ENCODE measurements at regions not wholly inside any gene's neighbourhood (a gene's known extent, or its start where the extent isn't known, plus 50 kb on each side); places are given as distances from the start of the nearest gene placed in this dataset.
"Not testable (repeated sequence)": the region's sequence is repeated elsewhere in the genome, so short reads cannot be mapped to it uniquely, and the experiment has no call there.

DNA sequence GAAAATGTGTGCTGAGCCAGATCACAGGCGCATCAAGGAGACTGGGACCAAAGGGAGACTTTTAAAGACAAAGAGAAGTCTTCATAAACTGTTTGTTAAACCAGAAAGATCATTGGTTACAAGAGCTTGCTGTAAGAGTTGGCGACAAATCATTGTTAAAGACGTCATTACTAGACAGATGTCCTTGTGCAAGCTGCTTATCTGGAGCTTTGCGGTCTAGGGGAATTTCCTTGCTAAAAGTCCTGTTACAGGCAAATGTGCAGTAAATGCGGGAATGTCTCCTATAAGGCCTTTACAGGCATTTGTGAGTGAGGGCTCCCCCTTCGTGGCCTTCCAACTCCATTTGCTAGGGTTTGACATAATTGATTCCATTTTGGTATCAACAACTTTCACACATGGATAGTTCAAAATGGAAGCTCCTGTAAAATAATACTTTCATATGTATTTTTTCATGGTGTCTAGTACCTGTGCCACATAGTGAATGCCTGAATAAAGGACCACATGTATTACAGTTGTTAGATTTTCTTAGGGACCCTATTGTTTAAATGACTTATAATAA, 362.4 kb downstream of the UTRN start:
- DNase-seq (ENCODE audit: low read depth in 2 of 2, low spot score in 1 of 2) = no peak

DNA sequence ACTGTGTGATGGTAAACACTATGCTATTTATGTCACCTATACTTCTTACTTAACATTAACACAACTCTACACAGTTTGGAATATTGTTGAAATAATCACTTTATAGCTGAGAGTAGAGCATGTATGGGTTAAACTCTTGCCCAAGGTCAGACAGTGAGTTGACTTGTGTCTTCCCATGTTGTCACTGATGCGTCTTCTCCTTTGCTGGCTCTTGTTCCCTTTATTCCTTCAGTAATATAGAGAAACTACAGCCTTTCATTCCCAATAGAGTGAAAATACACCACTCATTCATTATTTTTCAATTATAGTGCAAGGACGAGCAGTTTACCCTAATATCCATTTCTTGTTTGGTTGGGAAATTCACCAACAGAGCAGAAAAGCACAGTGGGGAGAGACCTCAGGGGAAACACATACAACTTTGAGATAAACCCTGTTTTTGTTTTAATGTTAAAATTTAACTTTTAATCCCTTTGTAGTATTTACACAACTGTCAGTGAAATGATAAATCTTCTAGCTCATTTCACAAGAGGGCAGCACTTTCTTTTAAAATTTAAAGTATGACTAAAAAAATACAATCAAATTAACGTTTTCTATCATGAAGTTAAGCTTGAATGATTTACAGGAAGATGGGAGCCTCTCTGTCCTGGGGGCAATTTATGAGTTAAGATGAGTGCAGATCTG, 363.0 kb downstream of the UTRN start:
- no peak for DNase-seq (ENCODE audit: low read depth in 2 of 2, low spot score in 1 of 2)

DNA sequence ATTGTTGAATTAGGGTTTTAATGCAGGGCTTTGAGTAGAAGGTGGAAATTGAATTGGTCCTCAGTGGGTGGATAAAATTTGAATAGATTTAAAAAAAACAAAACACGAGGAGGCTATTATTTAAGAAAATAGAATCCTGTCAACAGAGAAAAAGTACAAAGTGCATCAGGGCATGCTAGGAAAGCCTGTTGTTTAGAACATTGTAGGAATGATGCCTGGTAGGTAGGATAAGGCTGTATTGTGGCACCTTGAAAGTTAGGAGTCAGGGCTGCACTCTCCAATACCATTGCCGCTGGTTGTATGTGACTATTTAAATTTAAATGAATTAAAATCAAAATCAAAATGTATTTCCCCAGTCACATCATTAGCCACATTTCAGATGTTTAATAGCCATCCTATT, 363.9 kb downstream of the UTRN start:
- DNase-seq (ENCODE audit: low read depth in 2 of 2, low spot score in 1 of 2) = no peak

DNA sequence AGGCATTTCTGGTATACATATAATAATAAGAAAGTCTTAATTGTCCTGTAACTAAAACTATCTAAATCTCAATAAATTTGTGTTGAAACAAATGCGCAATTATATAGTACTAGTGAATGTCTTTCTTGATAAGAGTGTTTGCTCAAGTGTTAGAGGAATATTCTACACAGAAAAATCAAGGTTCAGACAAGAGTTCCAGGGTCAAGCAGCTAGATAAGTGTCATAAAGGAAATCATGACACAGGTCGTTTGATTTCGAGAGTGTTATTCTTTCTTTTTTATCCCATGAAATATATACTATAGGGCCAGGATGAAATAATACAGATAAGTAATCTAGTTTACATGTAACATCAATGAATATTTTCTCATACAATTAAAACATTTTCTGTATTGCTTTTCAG, 366.1 kb downstream of the UTRN start:
- no peak for DNase-seq (ENCODE audit: low read depth in 2 of 2, low spot score in 1 of 2)

DNA sequence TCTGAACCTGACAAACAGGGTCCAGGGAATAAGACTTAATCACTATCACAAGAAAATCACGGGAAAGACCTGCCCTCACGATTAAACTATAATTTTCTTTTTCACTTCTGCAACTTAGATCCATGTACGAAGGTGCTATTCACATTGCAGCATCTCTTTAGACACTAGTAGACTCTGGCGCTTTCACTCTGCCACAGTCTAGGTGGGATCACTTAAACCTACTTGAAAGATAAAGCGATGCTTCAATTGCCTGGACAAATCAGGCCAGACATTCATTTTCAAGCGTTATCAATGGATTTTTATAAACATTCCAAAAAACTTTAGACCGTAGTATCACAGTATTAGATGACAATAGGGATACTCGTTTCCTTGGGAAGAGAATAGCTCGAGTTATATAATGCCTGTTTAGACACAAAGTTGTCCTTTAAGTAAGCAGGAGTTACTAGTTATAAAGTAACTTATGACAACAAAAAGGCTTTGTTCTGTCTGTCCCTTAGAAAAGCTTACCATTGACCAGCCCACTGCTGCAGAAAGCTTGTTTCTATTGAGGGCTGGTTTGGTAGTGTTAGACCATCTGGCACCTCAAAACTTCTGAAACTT, 367.3 kb downstream of the UTRN start:
- no peak for DNase-seq (ENCODE audit: low read depth in 2 of 2, low spot score in 1 of 2)

DNA sequence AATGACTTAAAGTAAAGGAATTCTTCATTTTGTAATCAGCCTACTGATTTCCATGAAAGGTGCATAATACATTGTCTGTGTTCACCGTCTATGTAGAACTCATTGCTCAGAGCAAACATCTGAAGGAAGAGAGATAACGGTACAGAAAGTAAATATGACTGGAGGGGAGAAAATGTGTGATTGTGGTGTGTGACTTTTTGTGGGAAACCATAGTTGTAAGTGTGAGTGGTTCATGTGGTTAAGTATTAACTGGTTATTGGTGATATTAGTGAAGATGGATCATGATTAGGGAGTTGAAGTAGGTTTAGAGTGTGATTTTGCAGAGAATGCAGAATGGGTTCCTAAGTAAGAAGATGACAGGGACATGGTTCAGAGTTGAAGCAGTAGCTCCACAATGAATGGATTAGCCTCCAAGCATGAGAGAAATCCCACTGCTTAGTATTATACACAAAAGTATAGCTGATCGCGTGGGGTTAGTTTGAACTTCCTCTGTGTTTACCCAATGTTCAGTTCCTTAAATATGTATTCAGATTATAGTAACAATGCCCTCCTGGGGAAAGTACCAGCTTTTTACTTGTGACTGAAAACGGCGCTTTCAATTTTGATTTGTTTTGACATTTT, 368.9 kb downstream of the UTRN start:
- no peak for DNase-seq (ENCODE audit: low read depth in 2 of 2, low spot score in 1 of 2)

DNA sequence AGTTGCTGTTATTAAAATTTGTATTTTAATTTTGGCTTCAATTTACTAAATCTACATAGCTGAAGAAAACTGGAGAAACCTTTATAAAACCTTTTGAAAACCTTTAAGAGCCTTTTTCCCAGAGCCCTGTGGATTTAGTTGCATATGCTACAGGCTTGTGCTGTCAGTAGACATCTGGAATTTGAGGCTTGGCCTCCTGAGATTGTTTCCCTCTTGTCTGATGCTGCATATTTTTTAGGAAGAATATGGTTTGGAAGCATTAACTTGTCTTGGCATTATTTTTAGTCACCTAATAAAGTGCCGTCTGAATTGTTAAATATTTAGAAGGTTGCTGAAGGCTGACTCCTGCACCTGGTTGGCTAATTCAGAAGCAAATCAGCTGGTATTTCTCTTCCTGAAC, 369.4 kb downstream of the UTRN start:
- no peak for DNase-seq (ENCODE audit: low read depth in 2 of 2, low spot score in 1 of 2)

DNA sequence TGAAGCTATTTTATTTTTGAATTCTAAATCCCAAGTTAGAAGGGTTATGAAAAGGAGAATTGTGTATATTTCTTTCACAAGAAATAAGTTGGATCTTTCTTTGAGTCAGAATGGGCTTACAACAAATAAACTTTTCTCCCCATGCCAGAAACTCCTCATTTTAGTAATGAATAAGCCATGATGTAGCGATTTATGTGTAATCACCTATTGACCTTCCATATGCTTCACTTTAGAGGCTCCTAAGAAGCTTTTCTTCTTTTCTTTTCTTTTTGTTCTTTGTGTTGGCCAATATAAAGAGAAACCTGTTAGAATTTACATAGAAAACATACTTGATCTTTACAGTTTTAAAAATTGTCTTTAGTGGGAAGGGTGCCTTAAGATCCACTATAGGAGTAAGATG, 370.2 kb downstream of the UTRN start:
- no peak for DNase-seq (ENCODE audit: low read depth in 2 of 2, low spot score in 1 of 2)

DNA sequence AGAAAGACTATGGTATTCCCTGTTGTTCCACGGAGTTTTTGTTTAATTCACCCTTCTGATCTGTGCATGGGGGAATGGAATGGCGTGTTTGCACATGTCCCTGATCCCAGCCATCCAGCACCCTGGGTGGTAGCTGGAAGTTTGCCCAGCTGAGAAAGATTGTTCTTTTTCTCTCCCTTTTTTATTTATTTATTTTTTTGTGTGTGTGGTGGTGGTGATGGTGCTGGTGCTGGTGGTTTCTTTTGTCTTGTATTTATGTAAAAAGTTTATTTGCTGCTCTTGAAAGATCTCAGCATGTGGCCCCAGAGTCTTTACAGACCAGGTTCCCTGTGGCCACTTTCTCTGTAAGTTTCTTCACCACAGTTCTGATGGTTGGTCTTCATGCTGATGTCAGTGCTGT, 372.6 kb downstream of the UTRN start:
- DNase-seq (ENCODE audit: low read depth in 2 of 2, low spot score in 1 of 2) = no peak

DNA sequence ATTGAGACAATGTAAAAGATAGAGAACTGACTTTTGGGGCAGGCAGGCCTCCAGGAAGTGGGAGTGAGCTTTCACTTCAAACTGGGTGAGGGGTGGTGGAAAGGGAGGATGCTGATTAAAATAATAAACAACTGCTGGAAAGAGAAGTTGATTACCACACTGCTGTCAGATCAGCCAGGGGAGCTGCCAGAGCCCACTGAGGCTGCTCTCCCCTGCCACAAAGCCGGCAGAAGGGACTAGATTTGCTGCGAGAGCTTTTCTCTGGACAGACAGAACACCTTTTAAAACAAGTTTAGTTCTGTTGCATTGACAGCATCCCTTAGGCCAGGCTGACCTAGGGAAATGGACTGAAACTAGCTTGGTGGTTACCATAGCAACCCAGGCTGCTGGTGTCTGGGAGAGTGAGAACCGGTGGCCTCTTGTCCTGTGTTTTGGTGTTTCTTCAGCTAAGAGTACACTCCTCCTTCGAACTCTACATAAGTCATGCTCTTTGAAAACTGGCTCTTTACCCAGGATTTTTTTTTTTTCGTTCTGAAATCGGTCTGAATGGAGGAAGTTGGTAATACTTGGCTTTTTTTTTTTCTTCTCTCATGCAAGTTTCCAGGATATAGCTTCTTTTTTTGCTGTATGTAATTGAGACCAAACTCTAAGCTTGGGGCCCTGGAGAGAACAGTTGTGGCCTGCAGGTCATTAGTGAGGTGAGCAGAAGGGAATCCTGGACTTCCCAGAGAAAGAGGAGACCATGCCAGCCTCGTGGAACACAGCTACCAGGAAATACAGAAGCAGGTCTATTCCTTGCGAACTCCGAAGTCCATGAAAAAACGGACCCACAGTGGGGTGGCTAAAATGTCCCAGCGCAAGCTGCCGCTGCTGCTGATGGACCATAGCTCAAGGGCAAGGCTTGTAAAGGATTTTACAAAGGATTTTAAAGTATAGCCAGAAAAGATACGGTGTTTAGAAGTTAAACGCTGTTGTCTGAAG, 374.4 kb downstream of the UTRN start:
- DNase-seq (ENCODE audit: low read depth in 2 of 2, low spot score in 1 of 2) = no peak

DNA sequence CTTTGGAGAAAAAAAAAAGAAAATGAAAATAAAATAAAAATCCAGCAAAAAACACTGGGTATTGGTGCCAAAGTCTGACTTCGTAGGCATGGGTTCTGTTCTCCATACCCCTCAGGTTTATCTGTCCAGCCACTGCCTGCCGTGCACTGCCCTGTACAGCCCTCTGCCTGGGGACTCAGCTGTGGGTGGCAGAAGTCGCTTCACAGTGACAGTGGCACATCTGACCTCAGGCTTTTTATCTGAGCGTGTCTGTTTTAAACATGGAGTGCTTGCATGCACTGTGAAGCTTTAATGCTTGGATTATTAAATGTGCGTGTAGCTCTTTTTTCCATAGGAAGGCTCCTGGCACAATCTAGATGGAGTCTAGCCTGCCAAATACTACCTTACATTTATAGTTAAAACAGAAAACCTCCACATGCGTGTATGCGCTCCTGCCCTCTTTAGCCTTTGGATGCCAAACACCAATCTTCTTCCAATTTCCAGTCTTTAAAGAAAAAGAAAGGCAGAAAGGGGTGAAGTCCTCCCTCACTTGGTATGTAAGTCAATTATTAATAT, 375.5 kb downstream of the UTRN start:
- DNase-seq (ENCODE audit: low read depth in 2 of 2, low spot score in 1 of 2) = no peak

DNA sequence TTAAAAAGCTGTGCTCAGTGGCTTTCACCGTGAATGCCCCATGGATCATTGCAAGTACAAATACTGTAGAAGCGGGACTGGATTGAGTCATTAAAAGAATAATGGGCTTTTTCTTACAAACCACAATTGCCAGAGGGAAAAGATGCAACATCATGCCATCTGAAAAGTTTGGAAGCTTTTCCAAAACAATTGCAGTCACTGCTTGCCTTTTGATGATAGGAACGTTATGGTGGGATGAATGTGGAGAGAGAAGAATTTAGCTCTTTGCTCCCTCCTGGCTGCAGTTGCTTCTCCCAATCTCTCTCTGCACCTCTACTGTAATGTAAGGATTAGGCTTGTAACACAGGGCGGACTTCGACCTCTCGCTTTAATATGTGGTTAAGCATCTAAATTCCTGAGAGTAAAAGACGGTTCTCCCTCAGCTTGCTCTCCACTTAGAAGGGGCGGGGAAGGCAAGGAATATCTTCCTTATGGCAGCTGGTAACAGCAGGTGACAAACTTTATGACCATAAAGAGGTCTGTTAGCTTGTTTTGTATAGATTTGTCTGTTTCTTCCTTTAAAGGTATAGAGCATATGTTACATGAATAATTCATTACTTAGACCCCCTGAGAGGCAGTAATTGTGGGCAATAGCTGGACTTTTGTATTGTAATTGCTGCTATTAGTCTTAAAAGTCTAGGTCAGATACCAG, 376.1 kb downstream of the UTRN start:
- no peak for DNase-seq (ENCODE audit: low read depth in 2 of 2, low spot score in 1 of 2)

DNA sequence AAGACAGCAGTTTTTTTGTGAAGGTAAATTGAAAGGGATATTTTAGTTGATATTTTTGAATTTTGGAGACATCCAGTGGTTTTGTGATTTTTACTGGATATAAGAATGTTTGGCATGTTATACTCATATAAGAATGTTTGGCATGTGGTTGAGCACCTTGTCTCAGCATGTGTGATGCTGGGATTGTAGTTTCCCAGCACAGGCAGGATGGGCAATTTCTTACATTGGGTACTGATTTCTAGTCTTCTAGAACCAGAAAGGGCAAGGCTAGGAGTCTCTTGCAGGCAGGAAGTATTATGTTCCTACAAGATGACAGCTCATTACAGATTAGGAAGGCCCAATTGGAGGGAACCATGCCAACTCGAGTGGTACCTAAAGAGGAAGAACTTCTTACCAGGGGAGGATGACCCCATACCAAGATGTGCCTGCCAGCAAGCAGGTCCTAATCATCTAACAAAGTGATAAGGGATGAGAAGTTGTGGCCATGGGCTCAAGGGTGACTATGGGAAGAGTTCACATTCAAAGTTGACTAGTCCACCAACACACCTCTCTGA, 377.8 kb downstream of the UTRN start:
- DNase-seq (ENCODE audit: low read depth in 2 of 2, low spot score in 1 of 2) = no peak

DNA sequence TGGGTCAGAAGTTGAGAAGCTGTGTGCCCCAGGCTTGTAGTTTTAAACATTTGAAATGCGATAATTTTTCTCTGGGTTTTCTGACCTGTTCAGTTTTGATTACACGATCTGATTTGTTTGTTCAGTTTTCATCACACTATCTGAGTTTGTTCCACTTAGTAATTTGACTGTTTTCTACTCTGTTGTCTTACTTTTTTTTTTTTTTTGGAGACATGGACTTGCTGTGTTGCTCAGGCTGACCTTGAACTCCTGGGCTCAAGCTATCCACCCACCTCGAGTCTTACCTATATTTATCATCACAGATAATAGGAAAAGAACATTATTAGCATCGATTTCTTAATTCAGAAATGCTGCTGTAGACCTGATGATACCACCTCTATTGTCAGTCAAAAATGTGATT, 379.1 kb downstream of the UTRN start:
- no peak for DNase-seq (ENCODE audit: low read depth in 2 of 2, low spot score in 1 of 2)

DNA sequence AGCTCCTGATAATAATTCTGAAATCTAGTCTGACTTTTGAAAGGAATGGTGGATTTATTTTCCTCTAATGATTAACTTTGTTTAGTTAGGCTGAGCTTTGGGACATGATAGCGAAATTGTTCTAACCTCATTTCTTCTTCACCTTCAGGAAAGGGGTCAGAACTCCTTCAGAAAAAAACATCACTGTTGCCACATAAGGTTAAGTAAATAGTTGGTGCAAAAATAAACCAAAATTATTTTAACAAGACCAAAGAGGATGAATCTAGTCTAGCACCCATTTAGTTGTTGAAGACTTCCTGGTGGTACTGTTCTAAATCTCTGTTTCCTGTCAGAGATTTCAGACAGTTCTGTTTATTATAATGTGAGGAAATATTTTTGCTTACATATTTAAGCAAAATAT, 379.8 kb downstream of the UTRN start:
- no peak for DNase-seq (ENCODE audit: low read depth in 2 of 2, low spot score in 1 of 2)

DNA sequence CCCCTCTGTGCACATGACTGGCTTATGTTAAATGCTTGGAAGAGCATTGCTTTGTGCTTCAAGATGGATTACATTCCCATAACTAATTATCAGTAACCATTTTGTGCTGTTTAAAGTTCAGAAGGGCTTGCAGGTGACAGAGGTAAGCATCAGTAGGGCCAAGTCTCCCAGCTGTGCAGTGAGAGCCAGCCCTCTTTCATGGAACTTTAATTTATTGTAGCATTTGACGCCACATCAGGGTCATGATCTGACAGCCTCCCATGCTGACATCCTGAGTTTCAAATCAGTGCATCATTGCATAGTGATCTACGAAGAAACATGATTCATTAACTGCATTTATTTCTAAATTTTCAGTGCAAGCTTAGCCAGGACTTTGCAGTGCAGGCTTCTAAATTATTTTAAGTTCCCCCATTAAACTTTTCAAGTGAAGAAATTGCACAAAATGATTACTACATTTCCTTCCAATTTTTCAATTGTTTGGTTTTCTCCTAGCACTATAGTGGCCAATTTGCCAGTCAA, 380.9 kb downstream of the UTRN start:
- no peak for DNase-seq (ENCODE audit: low read depth in 2 of 2, low spot score in 1 of 2)

DNA sequence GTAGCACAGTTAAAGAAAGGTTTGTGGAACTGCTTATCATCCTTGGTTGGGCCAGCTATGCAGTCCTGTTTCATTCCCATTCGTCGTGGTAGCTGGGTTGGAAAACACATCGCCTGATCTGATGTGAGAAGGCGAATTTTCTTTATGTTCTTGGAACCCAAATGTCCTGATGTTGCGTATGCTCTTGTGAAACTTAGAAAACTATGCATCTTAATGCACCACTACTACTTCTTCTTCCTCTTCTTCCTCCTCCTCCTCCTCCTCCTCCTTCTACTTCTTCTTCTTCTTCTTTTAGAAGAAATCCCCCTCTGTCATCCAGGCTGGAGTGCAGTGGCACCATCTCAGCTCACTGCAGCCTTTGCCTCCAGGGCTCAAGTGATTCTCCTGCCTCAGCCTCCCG, 381.6 kb downstream of the UTRN start:
- DNase-seq (ENCODE audit: low read depth in 2 of 2, low spot score in 1 of 2) = no peak

DNA sequence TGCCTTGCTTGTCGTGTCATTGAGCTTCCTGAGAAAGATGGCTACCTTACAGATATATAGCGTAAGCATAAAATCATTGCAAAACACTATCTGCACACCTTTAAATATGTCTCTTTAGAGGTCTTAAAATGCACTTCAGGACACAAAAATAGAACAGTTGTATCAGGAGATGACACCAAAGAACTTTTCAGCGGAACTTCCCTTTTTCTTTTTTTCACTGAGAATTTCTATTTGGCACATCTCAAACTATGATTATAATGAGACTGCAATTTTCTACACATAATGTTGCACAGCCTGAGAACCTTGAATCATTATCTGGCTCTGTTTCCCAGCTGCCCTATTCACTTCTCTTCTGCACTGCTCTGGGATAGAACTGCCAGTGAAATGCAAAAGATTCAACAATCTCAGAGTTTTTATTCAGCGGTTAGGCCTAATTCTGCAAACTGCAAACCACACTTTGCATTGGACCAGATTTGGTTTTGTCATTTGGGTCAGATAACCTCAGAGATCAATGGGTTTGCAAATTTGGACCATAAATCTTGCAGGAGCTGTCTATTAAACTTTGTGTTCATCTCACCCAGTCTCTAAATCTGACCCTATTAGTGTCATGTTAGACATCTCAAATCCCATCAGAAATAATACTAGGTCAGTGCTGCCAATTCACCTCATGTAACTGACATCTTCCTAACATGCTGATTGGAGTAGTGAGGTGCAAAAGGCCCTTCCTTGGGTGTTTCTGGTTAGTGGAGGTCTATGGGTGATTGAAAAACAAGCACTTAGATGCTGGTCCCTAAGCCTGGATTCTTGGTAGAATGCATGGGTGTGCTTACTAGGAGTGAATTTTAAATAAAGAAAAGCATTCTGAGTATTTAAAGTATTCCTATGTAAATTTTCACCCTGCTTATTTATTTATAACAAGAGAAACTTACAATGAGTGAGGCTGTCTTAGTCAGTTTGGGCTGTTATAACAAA, 382.7 kb downstream of the UTRN start:
- DNase-seq (ENCODE audit: low read depth in 2 of 2, low spot score in 1 of 2) = no peak

DNA sequence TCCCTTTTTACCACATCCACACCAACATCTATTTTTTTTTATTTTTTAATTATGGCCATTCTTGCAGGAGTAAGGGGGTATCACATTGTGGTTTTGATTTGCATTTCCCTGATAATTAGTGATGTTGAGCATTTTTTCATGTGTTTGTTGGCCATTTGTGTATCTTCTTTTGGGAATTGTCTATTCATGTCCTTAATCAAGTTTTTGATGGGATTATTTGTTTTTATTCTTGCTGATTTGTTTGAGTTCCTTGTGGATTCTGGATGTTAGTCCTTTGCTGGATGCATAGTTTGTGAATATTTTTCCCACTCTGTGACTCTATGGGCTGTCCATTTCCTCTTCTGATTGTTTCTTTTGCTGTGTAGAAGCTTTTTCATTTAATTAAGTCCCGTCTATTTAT, 385.1 kb downstream of the UTRN start:
- not testable (repeated sequence) for DNase-seq (ENCODE audit: low read depth in 2 of 2, low spot score in 1 of 2)
